ENCODE measurements at regions not wholly inside any gene's neighbourhood (a gene's known extent, or its start where the extent isn't known, plus 50 kb on each side); places are given as distances from the start of the nearest gene placed in this dataset.
"Not testable (repeated sequence)": the region's sequence is repeated elsewhere in the genome, so short reads cannot be mapped to it uniquely, and the experiment has no call there.

DNA sequence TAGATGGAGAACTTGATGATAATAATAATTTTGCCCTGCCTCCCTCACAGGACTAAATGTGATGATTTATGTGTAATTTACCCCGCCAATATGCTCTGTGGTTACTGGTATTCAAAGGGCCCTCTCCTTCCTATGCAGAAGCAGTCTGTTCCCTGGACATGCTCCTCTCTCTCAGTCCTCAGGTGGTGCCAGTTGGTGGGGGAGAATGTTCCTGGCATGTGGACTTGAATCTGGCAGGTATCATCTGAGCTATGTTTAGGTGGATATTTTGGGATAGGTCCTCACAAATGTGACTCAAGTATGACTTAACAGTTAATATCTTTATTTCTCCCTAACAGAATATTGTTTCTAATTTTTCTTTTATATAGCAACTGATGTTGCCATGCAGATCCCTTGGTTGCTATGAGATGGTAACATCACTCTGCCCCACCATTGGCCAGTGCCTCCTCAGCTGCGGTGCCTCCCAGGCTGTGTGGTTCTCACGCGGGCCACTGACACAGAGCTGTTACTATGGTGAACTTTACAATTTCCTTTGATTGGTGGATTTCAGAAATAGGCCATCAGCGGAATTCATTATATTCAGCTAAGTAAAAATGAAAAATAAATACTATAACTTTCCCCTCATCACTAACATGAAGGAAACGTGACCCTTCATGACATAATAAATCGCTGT lies 106.7 kb upstream of the PELI1 start:
- DNase-seq (ENCODE audit: low read depth, low spot score), result no peak

DNA sequence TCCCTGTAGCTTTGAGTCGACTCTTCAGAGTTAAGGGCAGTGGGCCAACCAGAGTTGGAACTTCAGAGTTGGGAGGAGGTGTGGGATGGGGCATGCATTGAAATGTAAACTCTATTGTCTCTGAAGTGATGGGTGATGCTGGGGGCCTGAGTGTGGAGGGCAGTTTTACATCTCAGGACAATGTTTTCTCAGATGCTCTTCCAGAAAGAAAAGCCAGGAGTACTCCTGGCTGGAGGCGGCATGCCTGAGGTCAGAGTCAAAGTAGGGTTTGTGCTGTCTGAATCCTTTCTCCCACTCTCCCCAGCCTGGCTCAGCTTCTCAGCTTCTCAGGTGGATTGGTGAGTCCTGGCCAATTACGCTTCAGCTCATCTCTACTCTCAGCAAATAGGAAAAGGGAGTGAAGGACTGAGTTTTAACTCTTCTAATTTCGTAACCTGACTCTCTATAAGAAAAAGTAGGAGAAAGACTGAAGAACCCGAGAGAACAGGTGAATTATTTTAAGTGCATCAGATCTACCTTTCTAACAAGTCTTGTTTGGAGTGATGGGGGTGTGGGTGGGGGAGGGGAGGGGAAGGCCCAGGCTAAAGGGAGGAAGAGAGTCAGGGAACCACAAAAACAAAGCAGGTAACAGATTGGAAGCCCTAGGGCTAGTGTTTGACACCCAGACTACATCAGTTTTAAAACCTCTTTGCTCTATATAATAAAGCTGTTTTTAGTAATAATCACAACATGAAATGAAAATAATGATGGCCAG lies 107.5 kb upstream of the PELI1 start:
- no peak for DNase-seq (ENCODE audit: low read depth, low spot score)

DNA sequence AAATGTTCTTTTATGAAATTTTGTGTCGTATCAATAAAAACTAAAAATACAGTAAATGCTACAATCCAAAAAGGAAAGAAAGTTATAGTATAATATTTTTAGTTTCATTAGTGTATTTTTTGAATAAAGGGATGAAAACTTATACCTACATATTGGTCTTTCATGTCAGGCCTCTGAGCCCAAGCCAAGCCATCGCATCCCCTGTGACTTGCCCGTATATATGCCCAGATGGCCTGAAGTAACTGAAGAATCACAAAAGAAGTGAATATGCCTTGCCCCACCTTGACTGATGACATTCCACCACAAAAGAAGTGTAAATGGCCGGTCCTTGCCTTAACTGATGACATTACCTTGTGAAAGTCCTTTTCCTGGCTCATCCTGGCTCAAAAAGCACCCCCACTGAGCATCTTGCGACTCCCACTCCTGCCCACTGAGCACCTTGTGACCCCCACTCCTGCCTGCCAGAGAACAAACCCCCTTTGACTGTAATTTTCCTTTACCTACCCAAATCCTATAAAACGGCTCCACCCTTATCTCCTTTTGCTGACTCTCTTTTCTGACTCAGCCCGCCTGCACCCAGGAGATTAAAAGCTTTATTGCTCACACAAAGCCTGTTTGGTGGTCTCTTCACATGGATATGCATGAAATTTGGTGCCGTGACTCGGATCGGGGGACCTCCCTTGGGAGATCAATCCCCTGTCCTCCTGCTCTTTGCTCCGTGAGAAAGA lies 108.2 kb upstream of the PELI1 start:
- not testable (repeated sequence) for DNase-seq (ENCODE audit: low read depth, low spot score)

DNA sequence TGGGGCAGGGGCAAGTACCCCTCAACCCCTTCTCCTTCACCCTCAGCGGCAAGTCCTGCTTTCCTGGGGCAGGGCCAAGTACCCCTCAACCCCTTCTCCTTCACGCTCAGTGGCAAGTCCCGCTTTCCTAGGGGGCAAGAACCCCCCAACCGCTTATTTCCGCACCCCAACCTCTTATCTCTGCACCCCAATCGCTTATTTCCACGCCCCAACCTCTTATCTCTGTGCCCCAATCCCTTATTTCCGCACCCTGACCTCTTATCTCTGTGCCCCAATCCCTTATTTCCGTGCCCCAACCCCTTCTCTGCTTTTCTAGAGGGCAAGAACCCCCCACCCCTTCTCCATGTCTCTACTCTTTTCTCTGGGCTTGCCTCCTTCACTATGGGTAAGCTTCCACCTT lies 109.2 kb upstream of the PELI1 start:
- DNase-seq (ENCODE audit: low read depth, low spot score), result not testable (repeated sequence)

DNA sequence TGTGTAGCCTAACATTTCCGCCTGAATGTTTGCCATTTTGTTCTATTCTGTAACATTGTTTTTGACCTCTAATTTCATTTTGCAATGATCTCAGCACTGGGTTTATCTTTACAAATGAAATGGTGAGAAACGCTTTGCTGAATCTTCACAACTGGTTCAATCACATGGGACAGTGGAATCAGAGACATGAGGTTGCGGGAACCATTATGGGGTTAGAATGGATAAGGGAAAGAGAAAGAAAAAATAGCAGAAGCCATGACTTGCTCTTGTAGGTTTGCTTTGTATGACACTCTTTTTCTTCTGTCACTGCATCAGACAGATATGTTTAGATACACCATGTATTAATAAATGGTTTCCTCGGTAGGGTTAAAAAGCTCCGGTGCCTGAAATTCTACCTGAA lies 114.3 kb upstream of the PELI1 start:
- no peak for DNase-seq (ENCODE audit: low read depth, low spot score)

DNA sequence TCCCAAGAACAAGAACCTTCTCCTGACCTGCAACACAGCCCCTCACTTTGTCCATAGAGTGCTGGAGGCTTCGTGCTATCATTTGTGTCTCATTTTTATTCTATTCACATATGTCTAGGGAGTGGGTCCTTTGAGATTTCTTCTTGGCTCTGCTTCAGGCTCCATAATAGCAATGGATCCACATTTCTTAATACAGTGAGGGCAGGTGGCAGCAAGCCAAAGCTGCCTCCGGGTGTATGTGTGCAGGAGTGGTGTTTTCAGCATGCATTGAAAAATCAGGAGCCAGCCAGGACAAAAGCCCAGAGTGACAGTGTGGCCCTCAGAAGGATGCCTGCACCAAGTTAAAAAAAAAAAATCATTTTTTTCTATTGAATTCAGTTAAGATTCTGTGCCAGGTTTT lies 115.1 kb upstream of the PELI1 start:
- no peak for DNase-seq (ENCODE audit: low read depth, low spot score)

DNA sequence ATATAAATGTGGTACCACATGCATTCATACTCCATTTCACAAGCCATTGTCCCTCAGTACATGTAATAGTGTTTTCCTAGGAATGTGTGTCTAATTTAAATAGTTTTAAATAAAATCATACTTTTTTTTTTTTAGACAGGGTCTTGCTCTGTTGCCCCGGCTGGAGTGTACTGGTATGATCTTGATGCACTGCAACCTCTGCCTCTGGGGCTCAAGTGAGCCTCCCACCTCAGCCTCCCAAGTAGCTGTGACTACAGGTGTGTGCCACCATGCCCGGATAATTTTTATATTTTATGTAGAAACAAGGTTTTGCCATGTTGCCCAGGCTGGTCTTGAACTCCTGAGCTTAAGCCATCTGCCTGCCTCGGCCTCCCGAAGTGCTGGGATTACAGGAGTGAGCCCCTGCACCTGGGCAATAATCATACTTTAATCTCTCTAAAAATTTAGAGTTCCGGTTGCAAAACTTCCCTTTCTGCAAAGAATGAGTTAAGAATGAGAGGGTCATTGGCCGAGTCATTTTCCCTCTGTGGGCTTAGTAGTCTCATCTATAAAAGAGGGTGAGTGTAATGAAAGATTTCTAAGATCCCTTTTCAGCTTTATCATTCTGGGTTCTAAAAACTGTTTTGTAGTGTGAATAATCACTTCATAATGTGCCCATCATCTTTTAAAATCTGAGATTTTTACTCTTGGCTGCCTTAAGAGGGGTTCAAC lies 116.0 kb upstream of the PELI1 start:
- no peak for DNase-seq (ENCODE audit: low read depth, low spot score)

DNA sequence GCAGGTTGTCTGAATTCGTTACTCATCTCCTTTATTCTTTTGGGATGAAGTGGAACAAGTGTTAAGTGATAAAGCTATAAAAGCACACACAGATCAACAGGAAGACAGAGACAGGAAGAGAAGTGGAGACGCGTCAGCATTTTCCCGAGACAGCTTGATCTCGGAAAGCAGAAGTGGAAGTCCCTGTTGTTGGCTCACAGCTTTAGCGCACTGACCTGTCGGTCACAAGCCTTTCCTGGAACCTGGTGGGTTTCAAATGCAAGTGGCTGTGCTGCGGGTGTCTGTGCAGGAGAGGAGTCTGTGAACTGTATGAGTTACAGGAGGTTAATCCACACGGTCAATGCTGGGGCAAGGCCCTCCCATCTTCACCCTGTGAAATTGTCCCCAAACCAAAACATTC lies 116.6 kb upstream of the PELI1 start:
- no peak for DNase-seq (ENCODE audit: low read depth, low spot score)

DNA sequence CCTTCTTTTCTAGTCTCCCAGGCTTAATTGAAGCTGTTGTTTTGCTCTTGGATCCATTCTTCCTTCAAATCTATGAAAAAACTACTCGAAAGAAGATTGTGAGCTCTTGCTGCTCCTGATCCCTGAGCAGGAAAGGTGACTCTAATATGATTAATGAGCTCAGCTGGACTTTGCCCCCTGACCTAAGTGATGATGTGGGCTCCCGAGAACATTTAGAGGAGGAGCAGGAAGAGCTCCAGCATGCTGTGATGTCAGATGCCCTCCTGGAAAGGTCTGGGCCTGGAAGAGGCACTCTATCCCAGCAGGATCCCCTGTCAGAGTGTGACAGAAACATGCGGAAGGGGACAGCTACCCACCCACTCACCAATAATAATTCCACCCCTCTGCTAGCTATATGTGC lies 117.9 kb upstream of the PELI1 start:
- peak; percentile 69 for DNase-seq (ENCODE audit: low read depth, low spot score)

DNA sequence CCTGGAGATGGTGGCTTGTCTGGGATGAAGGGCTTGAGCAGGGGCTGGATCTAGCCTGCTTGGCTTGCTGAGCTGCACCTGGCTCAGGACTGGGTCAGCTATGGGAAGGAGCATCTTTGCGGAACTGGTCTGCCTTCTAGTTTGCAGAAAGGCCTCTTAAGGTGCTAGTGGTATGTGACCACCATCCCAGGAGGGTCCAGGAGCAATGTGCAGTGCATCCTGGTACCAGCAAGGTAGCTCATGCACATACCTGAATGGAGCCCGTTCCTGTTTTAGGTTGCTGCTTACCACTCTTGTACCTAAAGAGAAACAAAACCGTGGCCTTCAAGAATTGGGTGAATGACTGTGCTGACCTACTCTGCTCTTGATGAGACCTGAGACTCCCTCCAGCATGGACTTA lies 118.6 kb upstream of the PELI1 start:
- DNase-seq (ENCODE audit: low read depth, low spot score), result no peak

DNA sequence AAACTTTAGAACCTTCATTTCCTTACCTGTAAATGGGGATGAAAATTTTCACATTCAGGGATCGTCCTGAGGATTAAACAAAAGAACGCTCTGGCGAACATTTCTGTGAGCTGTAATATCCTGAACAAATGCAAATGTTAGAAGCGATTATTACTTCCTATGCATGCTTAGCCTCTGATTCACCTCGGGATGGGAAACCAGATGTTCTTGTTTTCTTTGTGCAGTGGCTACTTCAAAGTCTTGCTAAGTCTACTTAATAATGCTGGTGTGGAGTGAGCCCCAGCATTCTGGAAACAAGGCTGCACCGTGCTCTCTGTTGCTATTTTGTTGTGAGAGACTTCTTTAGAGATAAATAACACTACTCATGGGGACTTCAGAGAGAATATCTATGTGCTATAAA lies 119.1 kb upstream of the PELI1 start:
- peak; percentile 89 for DNase-seq (ENCODE audit: low read depth, low spot score)

DNA sequence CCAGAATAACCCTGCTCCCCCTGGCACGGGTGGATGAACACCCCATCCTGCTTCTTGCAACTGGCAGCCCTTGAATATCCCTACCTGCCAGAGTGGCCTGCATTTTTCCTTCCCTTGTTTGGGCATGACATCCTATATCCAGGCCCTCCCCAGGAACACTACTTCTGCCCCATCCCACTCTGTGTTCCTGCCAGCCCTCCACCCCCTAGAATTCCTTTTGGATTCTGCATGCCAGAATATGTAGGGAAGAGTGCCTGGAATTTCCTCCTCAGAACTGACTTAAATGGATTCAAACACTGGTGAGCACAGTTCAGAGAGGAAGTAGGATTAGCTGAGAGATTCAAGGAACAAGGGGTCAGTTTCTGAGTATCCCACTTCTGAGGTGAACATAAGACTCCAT lies 123.5 kb upstream of the PELI1 start:
- peak; percentile 69 for DNase-seq (ENCODE audit: low read depth, low spot score)

DNA sequence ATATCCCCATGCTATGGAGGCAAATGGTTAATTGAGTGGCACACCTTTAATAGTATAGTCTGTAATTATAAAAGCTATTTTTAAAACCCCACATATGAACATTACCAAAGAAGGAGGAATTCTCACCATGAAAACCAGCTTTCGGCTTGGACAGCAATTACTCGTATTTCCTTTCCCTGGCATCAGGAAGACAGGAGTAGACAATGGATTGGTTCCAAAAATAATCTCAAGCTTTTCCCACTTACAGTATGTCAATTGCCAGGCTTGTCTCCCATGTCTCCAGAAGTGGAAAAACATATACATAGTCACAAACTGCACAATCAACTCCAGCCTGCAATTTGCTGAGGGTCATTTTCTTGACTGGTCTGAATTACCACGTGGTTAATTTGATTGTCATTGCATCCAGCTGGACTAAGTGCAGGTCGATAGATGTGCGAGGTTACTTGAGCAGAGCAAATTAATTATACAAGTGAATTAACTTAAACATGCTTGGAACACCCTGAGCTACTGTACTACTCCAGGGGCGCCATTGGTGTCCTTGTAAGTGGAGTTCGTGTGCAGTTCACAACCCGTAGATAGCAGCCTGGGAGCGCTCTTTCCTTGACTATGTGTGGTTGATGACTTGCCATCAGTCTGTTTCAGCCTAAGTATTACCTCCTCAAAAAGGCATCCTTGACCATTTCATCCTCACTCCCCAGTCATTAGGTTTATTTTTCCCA lies 124.3 kb upstream of the PELI1 start:
- DNase-seq (ENCODE audit: low read depth, low spot score), result peak; percentile 77

DNA sequence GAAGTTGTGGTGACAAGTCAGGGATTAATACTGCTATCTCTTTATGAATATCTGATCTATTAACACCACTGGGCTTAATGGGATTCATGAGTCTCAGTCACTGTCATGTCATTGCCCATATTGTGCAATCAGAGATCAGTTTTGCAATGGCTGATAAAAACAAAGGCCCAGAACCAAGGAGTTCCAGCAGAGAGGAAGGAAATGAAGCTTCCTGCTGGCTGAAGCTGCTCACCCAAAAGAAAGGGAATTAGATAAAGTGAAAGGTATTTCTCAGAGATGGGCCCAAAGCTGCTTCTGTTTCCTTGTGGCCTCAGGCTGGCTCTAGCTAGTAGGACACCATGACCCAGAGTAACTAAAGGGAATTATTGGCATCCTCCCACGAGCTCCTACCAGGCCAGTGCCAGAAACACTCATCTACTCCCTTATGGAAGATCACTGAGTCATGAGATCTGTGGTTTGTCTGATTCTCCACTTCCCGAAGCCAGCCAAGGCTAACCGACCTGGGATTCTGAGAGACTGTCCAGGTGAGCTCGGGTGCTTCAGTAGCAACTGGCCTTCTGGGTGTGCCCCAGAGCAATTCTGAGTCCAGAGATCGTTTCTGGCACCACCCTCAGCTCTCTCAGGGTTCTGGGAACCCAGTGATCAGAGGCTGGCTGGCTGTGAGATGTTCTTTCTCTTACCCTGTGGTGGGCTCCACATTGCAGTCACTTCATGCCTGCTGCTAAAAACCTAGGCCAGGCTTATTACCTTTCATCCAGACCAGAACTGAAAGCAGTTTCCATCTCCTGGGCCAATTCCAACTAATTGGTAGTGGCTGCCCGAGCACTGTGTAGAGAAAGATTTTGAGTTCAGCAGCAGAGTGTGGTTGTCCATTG lies 129.5 kb upstream of the PELI1 start:
- peak; percentile 57 for DNase-seq (ENCODE audit: low read depth, low spot score)

DNA sequence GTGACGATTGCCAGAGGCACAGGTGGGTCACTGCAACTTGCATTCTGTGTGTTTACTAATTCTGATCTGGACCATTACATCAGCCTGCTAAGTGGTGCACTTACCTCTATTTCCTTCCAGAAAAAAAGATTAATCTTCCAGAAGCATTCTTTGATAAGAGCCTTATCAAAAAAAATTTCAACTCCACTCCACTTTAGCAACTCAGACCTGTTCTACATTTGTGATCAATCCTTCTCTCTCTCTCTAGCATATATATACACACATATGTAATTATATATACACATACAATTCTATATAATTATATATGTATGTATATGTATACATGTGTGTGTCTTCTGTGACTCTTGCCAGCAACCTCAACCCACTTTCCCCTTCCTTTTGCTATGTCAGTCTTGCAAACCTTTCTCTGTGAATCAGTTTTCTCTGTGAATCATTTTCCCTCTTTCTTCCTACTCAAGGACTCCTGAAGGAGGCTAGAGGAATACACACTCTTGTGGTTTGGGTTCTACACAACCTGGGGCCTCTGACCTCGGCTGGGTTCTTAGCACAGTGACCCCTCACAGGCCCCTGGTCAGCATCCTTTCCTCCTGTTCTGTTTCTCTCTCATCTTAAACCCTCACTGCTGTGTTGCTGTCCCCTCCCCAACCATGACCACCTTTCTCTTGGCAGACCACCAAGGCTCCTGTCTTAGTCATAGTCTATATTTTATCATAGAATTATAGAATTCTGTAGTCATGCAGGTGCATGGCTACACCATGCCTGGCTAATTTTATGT lies 130.4 kb upstream of the PELI1 start:
- no peak for DNase-seq (ENCODE audit: low read depth, low spot score)

DNA sequence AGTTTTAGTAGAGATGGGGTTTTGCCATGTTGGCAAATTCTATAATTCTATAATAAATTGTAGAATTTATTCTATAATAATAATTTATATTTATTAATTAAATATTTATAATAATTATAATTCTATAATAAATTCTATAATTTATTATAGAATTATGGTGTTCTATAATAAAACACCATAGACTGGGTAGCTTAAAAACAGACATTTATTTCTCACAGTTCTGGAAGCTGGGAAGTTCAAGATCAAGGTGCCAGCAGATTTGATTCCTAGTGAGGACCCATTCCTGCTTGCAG lies 130.9 kb upstream of the PELI1 start:
- DNase-seq (ENCODE audit: low read depth, low spot score), result no peak

DNA sequence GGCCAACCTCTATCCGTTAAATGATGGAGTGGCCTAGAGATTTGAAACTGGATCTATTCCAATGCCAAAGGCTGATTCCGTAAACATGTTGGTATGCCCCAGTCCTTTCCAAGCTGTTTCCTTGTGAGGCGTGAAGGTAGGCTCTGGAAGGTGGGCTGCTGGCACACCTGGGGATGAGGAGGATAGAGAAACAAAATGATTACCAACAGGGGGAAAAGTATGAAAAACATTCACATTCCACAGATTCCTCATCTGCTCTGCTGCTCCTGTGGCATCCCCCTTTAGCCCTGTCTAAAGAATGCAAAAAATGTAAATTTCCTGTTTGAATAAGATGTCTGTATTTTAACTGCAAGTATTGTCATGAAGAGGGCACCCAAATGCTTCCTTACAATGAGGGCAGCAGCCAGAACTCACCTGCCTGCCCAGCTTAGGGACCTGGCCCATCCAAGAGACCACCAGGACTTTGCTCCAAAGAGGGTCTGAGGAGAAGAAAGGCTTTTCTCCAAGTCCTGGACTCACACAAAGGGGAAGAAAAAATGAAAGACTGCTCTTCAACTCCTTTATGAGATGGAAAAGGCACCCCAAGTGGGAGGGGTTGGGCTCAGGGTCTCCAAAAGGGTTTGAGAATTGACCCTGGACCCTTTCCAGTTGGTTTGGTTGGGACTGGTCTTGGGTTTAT lies 132.3 kb upstream of the PELI1 start:
- no peak for DNase-seq (ENCODE audit: low read depth, low spot score)

DNA sequence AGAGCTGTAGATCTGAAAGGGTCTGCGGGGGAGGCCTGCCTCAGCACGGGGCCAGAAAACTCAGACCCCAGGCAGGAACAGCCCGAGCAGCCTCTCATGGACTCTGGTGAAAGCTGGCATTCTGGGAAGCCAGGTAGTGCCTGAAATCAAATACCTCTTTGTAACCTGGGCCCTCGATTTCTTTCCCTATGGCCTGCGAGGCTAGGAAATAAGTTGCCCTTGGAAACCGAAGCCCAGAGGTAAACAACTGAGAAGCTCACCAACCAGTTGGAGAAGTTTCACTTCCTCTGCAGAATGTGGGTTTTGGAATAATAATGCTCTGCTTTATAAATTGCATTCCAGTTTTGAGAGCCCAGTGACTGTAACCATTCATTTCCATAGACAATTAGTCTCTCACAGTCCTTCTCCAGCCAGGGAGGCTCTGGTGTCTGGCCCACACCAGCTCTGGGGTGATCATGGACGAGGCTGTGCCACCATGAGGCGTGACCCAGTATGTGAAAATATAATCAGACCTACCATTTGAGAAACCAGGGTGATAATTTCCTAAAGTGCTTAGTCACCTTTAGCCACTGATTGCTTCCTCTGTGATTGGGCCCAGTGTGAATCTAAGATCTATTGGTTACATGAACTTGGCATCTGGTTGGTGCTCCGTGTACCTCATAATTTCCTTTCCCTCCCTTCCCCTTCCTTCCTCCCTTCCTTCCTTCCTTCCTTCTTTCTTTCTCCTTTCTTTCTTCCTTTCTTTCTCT lies 133.1 kb upstream of the PELI1 start:
- no peak for DNase-seq (ENCODE audit: low read depth, low spot score)

Measured in pulmonary artery endothelial cell (primary cell).